Skeletal muscle tissue (tissue), 1 donor: ENCODE measurements at regions not wholly inside any gene's neighbourhood (a gene's known extent, or its start where the extent isn't known, plus 50 kb on each side); places are given as distances from the start of the nearest gene placed in this dataset. TPM values are rescaled to one million over a fixed set of nuclear protein-coding genes. Genes with fewer than 3 reads are reported as not detected.

Source experiments
- small RNA-seq: library from RNA; depleted of rRNA; stranded (forward); fragments of <200 nt; gene quantifications from one replicate; pipeline ENCODE3, GENCODE V24; 2014

Small RNA genes in the stretch of these regions (small RNA-seq; reads per million reads assigned to genes)
- gene RN7SL618P = not detected
